Nucleus accumbens (tissue), 56 donors: ENCODE measurements at regions not wholly inside any gene's neighbourhood (a gene's known extent, or its start where the extent isn't known, plus 50 kb on each side); places are given as distances from the start of the nearest gene placed in this dataset.
A peak's percentile ranks its signal among the peaks of the same experiment; 100 is the strongest.

ENCODE experiments used
- DNase-seq, 56 donors: peaks; one replicate each; lab custom pipeline; 2025; lab: John Stamatoyannopoulos, UW

- DNase-seq, result no peak
Measured at GRCh38 chr14:81942071-81942470, 408.4 kb upstream of the SEL1L start.

- no peak for DNase-seq
Measured at GRCh38 chr14:81946375-81946774, 412.7 kb upstream of the SEL1L start.

- peak in 29 of 56 donors; percentile 1 to 70 (median 16) for DNase-seq
Measured at GRCh38 chr14:81946834-81947798, 413.5 kb upstream of the SEL1L start.

DNA sequence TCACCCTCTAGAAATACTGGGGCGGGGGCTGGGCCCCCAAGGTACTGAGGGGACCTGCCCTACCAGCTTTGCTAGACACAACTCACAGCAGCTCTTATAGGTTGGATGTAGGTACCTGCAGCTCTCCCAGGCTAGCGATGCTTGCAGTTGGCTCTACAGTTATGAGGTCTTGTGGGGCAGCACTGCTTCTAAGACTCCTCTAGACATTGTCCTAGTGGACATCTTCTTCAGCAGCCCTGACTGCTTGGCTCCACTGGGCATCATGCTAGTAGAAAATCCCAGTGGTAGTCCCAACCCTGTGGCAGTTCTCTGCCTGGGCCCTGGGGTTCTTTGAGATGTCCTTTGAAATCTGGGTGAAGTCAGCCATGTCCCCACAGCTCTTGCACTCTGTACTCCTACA, 419.3 kb upstream of the SEL1L start:
- no peak for DNase-seq

DNA sequence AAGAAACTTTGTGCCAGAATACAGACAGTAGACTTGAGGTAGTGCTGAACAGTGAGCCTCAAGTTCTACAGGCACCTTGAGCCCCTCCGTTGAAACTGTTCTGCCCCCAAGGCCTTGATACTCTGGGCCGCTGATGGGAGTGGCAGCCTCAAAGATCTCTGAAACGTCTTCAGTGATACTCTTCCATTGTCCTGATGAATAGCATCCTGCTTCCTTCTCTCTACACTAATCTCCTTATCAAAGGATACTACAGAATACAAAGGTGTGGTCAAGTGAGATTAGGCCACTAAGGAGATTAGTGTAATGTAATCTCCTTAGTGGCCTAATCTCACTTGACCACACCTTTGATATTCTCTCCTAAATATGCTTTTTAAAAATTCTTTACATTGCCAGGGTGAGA, 419.8 kb upstream of the SEL1L start:
- no peak for DNase-seq

- DNase-seq, result no peak
Measured at GRCh38 chr14:81955123-81955522, 421.5 kb upstream of the SEL1L start.

DNA sequence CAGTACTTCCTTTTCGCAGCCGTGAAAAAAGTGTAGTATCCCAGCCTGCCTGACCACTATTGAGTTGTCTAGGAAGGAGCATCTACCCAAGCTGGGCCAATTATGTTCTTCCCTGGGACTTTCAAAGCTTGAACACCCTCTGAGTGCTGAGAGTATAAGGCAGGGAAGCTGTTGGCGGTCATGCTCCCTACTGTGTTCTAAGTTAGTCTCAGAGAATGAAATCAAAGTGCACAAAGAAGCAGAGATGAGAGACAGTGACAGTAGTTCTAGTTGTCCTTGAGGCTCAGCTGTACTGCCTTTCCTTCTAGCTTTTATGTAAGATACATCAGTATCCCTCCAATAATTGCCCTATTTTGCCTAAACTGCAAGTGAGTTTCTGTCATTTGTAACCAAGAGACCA, 427.1 kb upstream of the SEL1L start:
- no peak for DNase-seq

- DNase-seq, result no peak
Measured at GRCh38 chr14:81963846-81964245, 430.2 kb upstream of the SEL1L start.

- no peak for DNase-seq
Measured at GRCh38 chr14:81970307-81970706, 436.7 kb upstream of the SEL1L start.

DNA sequence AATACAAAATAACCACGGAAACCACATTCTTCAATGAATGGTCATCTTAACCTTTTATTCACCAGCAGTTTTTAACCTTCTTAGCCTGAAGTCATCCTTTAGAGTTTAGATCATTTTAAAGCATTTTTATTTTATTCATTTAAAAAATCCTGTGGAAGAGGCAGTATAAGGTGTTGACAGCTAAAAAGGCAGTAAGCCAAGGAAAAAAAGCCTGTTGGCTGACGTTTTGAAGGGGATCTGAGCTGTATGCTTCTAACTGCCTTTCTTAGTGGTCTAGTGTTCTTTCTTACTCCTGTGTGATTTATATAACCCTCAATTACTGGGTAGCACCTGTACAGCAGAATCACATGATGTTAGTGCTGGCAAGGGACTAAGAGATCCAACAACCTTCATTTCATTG, 438.3 kb upstream of the SEL1L start:
- DNase-seq, result no peak

GRCh38 chr14:81972601-81973000, 438.9 kb upstream of the SEL1L start:
- no peak for DNase-seq

GRCh38 chr14:81974543-81974942, 440.9 kb upstream of the SEL1L start:
- DNase-seq, result peak in 5 of 56 donors; percentile 2 to 32 (median 9)

- DNase-seq, result peak in 1 of 56 donors; percentile 2
Measured at GRCh38 chr14:81980601-81981306, 447.1 kb upstream of the SEL1L start.

DNA sequence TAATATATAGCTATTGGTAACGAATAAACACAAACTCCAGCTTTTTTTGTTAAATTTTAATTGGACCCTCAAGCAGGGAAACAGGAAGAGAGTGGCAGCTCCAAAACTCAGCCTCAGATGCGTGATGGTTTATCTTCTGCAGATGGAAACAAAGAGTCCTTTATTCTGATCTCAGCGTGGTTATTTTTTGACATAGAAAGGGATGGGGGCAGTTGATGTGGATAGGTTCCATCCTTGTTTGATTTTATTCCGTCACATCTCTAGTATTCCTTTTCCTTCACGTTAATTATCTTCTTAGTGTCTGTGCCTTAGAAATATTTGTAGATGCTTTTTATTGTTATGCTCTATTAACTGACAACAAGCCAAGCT, 447.6 kb upstream of the SEL1L start:
- DNase-seq, result no peak

- no peak for DNase-seq
Measured at GRCh38 chr14:81982046-81982445, 448.4 kb upstream of the SEL1L start.

DNA sequence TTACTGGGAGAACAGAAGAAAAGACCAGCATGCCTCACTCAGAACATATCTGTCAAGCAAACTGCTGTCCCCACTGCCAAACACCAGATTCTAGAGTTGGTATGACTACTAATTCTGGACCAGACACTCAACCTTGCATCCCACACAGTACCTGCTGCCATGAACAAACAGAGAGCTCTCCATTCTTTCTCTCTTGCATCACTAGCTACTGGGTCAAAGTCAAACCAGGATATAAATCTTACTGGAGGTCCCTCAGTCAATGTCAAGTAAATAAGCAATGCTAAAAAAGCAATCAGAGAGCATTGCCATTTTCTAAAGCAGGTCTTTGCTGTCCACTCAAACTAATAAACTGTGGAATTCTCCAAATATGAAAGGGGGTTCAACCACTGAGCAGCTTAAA, 452.4 kb upstream of the SEL1L start:
- DNase-seq, result no peak

DNA sequence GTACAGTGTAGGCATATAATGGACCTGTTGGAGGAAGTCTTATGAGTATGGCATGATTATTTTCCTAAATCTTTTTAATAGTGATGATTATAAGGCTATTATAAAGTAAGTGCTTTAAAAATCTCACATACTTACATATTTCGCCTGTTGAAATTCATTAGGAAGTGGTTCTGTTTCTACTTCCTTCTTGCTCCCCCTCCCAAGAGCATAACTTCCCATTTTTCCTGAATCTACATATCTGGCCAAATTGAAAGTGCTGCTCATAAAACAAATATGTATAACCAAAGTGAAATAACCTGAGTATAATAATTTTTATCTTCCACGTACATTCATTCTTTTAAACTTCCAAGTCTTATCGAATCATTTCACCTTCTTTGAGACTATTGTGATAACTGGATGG, 455.6 kb upstream of the SEL1L start:
- no peak for DNase-seq

DNA sequence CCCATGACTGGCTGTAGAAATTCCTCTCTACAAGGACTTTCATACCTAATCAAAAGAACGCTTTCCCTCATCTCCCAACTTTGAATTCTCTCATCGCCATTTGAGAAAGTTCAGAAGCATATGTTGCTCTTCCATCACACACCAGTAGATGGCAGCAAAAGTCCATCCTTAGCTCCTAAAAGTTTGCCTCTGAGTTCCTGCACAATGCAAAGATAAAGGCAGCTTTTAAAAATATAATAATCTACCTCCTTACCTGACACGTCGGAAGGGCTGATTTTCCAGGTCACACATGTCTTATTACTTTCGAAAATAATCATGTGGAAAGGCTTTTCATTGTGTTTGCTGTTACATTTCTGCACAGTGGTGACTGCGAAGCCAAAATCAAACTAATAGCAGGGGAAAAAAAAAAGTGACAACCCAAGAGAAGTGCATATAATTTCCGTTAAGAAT, 456.7 kb upstream of the SEL1L start:
- peak in 44 of 56 donors; percentile 1 to 82 (median 22) for DNase-seq

- DNase-seq, result no peak
Measured at GRCh38 chr14:81991998-81992397, 458.3 kb upstream of the SEL1L start.

GRCh38 chr14:81993432-81993831, 459.8 kb upstream of the SEL1L start:
- DNase-seq, result no peak

- DNase-seq, result no peak
Measured at GRCh38 chr14:82003426-82003825, 469.8 kb upstream of the SEL1L start.

GRCh38 chr14:82009076-82009475, 475.4 kb upstream of the SEL1L start:
- DNase-seq, result no peak
